ENCODE measurements at regions not wholly inside any gene's neighbourhood (a gene's known extent, or its start where the extent isn't known, plus 50 kb on each side); places are given as distances from the start of the nearest gene placed in this dataset.

DNA sequence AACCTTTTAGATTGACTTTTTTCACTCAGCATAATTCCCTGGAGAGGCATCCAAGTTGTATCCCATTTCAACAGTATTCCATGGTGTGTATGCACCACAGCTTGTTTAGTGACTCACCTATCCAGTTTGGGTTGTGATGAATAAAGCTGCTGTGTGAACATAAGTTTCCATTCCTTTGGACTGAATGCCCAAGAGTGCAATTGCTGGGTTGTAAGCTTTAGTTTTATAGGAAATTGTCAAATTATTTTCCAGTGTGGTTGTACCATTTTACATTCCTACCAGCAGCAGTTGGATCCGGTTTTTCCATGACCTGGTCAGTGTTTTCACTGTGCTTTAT is 60.9 kb upstream of the TMED7 start:
- TF ChIP-seq BHLHE40 (IDR thresholded peaks at IDR 0.05; ENCODE audit: low read depth, low read length) (no peak), CBX2 (IDR thresholded peaks at IDR 0.05; ENCODE audit: borderline replicate concordance, low read depth) (no peak), JUNB (IDR thresholded peaks at IDR 0.05) (no peak), EP300 (IDR thresholded peaks at IDR 0.05) (no peak), SREBF2 (IDR thresholded peaks at IDR 0.05) (no peak)
- TF ChIP-seq, protein P1, sequence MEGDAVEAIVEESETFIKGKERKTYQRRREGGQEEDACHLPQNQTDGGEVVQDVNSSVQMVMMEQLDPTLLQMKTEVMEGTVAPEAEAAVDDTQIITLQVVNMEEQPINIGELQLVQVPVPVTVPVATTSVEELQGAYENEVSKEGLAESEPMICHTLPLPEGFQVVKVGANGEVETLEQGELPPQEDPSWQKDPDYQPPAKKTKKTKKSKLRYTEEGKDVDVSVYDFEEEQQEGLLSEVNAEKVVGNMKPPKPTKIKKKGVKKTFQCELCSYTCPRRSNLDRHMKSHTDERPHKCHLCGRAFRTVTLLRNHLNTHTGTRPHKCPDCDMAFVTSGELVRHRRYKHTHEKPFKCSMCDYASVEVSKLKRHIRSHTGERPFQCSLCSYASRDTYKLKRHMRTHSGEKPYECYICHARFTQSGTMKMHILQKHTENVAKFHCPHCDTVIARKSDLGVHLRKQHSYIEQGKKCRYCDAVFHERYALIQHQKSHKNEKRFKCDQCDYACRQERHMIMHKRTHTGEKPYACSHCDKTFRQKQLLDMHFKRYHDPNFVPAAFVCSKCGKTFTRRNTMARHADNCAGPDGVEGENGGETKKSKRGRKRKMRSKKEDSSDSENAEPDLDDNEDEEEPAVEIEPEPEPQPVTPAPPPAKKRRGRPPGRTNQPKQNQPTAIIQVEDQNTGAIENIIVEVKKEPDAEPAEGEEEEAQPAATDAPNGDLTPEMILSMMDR (IDR thresholded peaks at IDR 0.05) = no peak
- TF ChIP-seq, protein P2, sequence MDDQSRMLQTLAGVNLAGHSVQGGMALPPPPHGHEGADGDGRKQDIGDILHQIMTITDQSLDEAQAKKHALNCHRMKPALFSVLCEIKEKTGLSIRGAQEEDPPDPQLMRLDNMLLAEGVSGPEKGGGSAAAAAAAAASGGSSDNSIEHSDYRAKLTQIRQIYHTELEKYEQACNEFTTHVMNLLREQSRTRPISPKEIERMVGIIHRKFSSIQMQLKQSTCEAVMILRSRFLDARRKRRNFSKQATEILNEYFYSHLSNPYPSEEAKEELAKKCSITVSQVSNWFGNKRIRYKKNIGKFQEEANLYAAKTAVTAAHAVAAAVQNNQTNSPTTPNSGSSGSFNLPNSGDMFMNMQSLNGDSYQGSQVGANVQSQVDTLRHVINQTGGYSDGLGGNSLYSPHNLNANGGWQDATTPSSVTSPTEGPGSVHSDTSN (IDR thresholded peaks at IDR 0.05) = no peak
